ENCODE measurements at regions not wholly inside any gene's neighbourhood (a gene's known extent, or its start where the extent isn't known, plus 50 kb on each side); places are given as distances from the start of the nearest gene placed in this dataset.
"Not testable (repeated sequence)": the region's sequence is repeated elsewhere in the genome, so short reads cannot be mapped to it uniquely, and the experiment has no call there.

DNA sequence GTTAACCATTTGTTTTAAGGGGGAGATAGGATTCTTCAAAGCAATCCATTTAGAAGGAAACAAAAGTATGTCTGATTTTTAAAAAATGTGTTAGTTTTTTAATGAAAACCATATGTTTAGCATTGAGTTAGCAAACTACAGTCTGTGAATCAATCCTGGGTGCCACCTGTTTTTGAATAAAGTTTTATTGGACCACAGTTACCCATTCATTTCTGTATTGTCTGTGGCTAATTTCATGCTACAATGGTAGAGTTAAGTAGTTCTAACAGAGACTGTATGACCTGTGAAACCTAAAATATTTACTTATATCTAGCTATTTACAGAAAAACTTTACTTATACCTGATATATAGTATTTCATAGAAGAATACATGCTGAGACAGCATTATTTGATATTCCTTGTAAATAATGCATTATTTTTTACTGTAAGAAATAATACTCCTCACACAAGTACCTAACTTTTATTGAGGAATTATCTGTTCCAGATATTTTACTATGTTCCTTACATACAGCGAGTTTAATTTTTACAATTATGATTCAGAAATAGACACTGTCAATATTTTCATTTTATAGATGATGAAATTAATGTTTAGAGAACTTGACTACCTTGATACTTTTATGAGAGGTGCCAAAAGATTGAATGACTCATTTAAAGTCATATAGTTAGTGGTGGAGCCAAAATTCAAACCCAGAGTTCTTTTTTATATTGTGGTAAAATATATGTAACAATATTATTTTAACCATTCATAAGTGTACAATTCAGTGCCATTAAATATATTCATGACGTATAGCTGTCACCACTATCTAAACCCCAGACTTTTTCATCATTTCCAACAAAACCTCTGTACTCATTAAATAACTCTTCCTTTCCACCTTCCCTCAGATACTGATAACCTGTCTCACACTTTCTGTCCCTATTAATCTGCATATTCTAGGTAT is 122.0 kb downstream of the GLUD2 start:
- no peak for DNase-seq (ENCODE audit: low read depth)

DNA sequence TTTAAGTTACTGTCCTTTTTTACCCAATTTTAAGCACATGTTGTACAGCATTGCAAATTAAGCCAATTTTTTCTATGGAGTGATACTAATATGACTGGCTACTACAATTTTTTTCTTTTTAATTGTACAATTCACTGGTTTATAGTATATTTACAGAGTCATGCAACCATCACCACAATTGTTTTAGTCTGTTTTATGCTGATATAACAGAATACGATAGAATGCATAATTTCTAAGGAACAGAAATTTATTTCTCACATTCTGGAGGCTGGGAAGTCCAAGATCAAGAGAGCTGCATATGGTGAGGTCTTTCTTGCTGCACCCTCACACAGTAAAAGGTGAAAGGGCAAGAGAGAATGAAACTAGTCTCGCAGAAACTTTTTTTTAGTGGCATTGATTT is 125.3 kb downstream of the GLUD2 start:
- DNase-seq (ENCODE audit: low read depth) = no peak

DNA sequence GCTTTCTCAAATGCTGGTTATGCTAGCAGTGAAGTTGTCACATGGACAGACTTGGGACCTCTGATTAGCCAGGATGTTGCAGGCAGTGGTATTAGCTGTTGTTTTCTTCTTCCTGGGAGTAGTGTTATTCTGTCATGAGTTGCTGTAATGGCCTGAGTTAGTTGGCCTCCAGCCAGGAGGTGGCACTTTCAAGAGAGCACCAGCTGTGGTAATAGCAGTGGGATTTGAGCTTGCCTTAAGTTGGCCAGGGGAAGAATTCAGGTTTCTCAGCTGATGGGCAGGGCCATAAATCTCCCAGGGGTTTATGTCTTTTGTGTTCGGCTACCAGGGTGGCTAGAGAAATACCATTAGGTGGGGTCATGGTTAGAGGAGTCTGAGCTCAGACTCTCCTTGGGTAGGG is 132.6 kb downstream of the GLUD2 start:
- no peak for DNase-seq (ENCODE audit: low read depth)

DNA sequence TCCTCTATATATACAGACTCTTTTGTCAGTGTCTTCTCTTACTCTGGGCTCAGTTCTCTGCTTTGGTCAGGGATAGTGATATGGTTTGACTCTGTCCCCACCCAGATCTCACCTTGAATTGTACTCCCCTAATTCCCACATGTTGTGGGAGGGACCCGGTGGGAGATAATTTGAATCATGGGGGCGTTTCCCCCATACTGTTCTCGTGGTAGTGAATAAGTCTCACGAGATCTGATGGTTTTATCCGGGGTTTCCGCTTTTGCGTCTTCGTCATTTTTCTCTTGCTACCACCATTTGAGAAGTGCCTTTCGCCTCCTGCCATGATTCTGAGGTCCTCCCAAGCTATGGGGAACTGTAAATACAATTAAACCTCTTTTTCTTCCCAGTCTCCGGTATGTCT is 144.4 kb downstream of the GLUD2 start:
- no peak for DNase-seq (ENCODE audit: low read depth)

DNA sequence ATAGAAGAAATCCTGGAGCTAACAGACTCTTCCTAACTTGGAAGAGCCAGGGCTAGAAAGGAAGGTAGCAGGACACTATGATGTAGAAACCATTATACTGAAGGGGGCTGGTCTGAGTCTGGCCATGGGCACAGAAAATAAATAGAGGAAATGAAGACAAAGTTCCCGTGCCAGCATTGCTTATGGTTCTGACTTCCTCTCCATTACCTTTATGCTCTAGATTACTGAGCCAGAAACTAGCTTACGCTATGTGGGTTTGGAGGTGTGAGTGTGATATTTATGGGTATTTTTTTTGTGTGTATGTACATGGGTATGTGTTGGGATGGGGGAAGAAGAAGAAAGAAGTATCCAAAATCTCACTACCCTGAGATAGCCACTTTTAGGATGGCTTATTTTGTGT is 148.3 kb downstream of the GLUD2 start:
- no peak for DNase-seq (ENCODE audit: low read depth)

DNA sequence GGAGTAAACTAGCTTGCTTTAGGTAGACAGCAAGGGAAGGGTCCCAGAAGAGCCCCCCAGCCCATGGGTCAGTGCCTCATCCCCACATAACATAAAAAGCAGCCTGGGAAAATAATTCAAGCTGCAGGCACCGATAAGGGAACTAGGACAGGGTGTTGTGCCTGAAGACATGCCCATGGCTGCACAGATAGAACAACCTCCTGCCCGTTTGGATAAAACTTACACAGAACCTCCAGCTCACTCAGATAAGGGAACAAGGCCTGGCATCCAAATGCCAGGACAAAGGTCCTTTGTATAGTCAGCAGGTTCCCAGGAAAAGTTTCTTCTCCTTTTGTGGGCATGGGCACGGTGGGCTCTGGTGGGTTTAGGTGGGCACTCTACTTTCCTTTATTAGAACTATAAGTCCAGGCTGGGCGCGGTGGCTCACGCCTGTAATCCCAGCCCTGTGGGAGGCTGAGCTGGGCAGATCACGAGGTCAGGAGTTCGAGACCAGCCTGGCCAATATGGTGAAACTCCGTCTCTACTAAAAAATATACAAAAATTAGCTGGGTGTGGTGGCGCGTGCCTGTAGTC is 149.5 kb downstream of the GLUD2 start:
- DNase-seq (ENCODE audit: low read depth) = not testable (repeated sequence)

DNA sequence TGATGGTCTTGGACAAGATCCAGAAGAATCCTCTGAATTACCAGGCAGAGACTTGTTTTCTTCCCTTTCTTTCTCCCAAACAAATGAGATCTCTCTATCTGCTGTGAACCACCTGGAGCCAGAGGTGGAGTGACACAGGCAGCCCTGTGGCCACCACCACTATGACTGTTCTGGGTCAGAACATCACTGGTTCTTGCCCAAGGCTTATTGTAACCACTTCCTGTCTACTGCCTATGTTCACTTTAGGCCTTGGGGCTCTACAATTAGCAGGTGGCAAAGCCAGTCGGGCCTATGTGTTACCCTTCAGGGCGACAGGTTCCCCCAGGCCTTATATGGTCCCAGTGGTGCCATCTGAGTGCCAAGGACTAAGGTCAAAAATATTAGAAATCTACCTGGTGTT is 161.2 kb downstream of the GLUD2 start:
- DNase-seq (ENCODE audit: low read depth) = no peak

DNA sequence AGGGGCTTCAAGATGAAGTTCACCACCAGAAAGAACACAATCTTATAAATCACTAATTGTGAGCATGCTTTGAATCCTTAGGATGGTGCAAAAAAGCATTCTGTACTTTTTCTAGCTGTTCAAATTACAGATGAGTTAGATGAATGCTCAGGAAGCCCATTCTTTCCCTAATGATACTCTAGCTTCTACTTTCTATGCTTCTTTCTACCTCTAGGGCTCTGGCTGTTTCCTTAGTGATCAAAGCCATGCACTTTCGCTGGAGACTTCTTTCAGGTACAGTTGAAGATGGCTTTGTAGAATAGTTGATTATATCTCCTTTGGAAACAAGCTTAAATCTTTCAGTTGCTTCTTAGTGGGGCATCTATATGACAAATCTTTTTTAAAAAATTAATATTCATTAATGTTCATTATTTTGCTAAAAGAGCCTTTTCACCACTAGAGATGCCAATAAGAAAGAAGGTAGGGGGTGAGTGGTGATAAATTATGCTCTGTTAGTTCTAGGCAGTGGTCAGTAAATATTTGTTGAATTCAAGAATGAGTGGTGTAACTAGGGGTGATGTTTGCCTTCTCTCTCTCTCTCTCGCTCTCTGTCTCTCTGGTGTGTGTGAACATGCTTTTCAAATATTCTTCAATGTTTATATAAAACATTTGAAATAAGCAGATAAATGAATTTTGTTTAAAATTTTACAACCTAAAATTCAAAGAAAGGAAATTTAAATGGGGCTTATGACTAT is 169.4 kb downstream of the GLUD2 start:
- no peak for DNase-seq (ENCODE audit: low read depth)

DNA sequence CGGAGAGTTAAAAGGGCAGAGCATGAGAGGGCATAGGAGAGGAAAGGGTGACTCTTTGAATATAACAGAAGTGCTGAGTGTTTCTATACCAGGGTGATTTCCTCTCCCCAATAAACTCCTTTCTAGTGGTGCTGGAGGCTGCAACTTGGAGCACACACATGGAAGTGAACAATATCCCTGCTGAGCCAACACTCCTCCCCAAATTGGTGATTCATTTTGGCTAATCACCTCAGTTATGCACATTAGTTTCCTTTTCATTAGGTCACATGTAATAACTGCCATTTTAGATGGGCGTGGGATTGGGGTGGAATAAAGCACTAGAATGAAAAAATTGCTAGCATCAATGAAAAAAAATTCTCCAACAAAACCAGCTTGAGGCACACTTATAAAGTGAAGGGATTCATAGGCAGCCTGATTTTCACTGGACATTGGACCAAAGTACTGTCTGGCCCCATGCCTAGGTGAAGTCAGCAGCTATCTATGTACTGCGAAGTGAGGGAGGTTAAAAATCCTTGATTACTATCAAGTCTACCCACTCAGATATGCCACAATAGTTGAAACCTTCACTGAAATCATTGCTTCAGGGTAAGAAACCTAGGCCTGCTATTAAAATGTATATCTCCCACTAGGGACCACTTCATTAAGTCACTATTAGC is 174.0 kb downstream of the GLUD2 start:
- DNase-seq (ENCODE audit: low read depth) = no peak

DNA sequence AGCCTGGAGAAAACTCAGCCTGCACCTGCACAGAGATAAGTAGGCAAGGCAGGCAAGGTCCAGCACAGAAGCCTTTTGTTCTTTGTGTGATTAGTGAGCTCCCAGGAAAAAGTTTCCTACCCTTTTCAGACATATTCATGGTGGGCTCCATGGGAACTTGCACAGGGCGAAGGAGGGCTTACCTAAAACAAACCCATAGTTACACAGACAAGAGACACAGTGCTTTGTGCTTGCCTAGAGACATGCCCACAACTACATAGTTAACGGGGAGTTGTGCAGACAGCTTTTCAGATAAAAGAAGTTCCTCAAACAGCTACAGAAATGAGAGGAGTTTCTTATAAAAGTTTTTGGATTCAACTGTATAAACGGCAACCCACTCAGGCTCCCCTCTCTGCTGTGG is 180.5 kb downstream of the GLUD2 start:
- no peak for DNase-seq (ENCODE audit: low read depth)

DNA sequence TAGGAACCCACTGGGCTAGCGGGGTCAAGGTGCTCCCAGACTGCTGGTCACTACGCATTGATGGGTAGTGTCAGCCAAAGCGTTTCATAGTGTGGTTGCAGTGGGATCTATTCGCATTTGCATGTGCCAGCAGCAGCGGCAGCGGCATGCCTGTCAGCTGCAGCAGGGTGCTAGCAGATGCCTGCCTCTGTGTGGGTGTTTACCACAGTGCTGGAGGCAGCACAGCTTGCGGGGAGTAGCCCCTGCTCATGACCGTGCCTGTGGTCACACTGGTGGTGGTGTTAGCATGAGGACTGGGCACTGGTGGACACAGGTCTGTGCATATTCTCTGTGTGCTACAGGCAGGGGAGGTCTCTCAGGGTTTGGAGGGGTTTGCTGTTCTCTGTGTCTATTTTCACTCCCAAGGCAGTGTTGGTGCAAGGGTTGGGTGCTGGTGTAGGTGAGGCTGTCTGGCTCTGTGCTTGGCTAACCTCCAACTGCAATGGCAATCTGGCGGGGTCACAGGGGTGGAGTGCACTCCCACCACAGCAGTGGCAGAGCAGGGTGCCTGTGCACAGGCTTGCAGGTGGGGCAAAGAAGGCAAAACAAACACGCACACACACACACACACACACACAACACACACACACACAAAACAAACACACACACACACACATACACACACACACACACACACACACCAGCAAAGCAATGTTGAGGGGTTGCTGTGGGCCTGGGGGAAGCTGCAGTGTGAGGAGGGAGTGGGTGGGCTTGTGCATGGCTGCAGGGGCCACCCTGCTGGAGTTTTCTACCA is 184.4 kb downstream of the GLUD2 start:
- no peak for DNase-seq (ENCODE audit: low read depth)

DNA sequence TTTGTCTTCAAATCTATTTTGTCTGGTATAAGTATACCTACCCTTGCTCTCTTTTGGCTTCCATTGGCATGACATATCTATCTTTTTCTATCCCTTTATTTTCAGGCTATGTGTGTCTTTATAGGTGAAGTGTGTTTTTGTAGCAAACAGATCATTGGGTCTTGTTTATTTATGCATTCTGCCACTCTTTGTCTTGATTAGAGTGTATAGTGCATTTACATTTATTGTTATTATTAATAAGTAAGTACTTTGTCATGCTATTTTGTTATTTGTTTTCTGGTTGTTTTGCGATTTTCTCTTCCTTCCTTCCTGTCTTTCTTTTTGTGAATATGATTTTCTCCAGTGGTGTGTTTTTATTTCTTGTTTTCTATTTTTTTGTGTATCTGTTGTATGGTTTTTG is 188.6 kb downstream of the GLUD2 start:
- DNase-seq (ENCODE audit: low read depth) = no peak

DNA sequence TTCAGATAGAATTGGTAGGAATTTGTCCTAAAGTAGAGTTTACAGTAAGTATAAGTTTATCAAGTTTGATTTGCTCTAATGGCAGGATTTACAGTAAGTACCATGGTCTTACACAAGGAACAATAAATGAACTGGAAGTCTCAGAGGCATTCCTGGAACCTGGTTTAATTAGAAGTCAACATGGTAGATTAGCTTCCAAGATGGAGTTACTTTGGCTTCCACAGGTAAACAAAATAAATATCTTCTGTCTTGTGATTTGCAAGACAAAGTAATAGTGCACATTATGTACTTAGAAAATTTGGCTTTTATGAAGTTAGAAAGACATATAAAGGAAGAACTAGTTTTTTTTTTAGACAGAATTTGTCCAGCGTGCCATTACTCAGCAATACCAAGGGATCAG is 190.7 kb downstream of the GLUD2 start:
- no peak for DNase-seq (ENCODE audit: low read depth)

DNA sequence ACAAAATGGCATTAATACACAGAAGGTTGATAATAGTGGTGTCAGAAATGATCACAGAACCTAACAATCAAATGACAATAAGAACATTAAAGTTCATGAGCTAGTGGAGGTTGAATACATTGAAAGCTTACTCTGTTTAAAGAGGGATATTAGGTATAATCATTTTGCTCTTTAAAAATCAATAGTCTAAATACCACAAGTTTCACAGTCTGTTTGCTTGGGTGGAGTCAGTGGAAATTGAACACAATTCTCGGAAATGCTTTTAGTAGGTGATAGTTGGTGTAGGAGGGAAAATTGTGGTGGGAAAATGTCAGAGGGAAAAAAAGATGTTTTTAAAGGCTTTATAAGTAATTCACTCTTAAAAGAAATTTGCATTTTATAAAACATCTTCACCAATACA is 197.1 kb downstream of the GLUD2 start:
- no peak for DNase-seq (ENCODE audit: low read depth)

DNA sequence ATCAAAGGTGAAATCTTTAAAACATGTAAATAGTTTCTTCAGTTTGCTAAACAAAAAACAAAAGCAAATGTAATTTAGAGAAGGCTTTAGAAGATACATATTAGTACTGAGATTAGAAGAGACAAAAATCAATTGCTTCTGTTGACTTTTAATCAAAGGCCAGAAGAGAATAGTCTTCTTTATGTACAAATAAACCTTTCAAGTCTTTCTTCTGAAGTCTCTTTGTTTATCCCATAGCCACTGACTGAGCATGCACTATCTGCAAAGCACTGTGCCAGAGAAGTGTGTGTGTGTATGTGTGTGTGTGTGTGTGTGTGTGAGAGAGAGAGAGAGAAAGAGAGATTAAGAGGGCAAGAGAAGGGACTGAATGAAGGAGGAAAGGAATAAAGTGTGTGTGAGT is 198.4 kb downstream of the GLUD2 start:
- DNase-seq (ENCODE audit: low read depth) = no peak

DNA sequence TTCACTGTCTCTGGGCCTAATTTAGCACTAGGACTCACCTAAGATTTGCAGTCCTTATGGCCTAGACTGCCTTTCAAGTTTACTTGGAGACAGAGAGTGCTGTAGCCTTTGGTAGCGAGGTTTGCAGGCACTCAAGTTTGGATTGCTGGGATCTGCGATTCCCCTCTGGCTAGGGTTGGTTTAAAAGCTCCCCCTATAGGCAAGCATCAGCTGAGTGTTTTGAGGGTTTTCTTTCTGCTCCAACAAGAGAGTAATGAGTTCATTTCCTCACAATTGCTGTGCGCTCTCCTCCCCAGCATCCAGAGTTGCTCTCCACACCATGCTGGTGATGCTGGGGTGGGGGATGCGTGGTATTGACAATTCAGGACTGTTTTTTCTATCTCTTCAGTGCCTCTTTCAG is 206.9 kb downstream of the GLUD2 start:
- no peak for DNase-seq (ENCODE audit: low read depth)

DNA sequence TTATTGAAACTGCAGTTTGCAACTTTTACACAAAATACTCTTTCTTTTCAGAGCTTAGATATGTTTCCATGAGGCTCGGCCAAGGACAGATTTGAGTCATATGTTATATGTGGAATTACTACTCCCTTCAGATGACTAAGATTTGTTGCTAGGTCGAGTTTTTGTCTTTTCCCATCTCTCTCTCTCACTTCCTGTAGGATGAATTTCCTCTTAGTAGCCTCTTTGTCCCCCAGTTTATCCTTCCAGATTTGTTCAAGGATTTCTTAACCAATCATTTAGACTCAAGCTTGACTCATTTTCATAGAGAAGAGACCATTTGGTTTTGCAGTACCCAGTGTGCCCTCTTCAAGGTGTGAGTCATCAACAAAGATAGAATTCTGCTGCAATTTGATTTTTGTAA is 209.2 kb downstream of the GLUD2 start:
- DNase-seq (ENCODE audit: low read depth) = peak; percentile 65

DNA sequence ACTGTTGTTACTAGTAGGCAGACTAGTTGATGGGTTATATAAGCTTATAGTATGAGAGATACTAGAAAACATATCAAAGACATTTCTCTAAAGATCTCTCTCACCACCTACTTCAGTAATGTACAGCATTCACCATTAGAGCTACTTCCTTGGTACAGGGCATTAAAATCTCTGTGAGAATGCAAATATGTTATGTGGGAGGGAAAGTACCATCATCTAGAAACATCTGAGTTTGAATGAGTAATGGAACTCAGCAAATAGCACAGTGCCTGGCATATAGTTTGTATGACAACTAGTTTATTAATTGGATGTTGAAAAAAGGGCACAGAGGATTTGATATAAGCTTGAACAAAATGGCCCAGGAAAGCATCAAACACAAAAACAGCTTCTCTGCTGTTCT is 211.1 kb downstream of the GLUD2 start:
- no peak for DNase-seq (ENCODE audit: low read depth)

DNA sequence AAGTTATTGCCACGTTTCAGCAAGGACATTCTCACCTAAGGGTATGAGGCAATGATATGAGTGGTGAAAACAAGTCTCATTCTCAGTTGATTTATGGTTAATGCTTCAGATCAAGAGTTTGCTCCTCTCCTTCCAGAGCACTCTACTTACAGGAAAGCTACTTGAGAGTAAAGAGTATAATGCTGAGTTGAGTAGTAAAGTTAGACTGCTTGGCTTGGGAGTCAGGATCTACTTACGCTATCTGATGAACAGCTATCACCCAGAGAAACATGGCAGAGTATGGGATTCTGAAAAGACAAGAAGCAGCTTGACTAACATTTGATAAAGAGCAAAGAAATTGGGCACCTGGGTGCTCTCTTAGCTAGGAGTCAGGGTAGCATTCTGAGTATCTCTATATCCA is 211.8 kb downstream of the GLUD2 start:
- DNase-seq (ENCODE audit: low read depth) = no peak

DNA sequence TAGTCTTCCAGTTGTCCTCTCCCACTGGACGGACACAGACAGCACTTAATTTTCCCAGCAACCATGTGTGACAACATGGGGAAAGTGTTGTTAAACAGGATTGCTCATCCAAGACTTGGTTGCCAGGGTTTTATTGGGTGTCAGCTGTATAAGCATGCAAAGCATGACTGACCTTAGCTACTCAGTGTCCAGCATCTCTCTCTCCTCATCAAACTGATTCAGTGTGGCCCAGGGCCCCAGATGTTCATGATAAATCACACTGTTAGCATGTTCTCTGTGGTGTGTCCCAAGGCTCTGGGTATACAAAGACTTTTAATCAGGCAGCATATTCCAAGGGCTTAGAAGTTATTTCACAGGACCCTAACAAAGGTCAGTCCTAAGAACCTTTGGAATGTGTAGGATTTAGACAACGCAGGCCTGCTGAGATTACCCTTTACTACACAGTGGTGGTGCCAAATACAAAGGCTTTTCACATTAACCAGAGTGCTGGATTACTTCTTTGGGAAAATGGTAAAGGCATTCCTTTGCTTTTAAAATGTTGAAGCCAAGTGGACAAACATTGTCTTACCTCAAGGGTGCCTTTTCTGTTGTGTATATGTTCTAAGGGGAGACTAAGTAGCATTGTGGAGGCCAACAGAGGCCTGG is 213.3 kb downstream of the GLUD2 start:
- no peak for DNase-seq (ENCODE audit: low read depth)

DNA sequence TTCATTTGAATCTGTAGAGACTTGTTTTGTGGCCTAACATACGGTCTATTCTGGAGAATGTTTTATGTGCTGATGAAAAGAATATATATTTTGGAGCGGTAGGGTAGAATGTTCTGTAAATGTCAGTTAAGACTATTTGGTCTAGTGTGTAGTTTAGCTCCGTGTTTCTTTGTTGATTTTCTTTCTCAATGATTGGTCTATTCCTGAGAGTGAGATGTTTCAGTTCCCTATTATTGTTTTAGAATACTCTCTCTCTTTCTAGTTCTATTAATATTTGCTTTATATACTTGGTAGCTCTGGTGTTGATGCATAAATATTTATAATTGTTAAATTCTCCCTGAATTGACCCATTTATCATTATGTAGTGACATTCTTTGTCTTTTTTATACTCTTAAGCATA is 236.5 kb downstream of the GLUD2 start:
- no peak for DNase-seq (ENCODE audit: low read depth)
